ENCODE measurements at regions not wholly inside any gene's neighbourhood (a gene's known extent, or its start where the extent isn't known, plus 50 kb on each side); places are given as distances from the start of the nearest gene placed in this dataset.
"Not testable (repeated sequence)": the region's sequence is repeated elsewhere in the genome, so short reads cannot be mapped to it uniquely, and the experiment has no call there.

DNA sequence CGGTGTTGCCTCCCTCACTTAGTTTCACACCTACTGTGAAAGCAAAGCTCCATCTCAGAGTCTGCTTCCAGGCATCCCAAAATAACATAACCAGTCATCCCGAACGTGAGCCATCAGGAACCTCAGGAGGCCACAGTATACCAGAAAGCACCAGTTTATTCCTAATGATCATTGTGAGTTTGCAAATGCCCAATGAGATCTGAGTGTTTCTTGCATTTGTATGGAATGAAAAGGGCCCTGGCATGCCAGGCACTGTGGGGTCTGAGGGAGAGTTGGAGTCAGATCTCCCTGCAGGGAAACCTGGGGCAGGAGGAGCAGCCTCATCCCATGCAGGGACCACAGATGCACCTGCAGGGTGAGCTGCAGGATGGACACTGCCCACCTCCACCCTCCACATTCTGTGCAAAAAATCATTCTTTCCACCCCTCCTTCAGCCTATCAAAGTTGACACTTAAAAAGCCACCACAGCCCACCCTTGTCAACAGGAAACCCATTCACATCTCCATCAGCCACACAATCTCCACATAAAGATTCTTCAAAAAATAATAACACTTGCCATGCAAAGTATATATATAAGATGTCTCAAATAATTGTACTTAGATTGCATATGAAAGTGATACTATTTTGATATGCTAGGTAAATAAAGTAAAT, 112.3 kb downstream of the GGTLC2 start:
- DNase-seq (ENCODE audit: low read depth in 2 of 2): not testable (repeated sequence)

- not testable (repeated sequence) for DNase-seq (ENCODE audit: low read depth in 2 of 2)
These were observed 113.8 kb downstream of the GGTLC2 start for GRCh38 chr22:22758101-22758807.

DNA sequence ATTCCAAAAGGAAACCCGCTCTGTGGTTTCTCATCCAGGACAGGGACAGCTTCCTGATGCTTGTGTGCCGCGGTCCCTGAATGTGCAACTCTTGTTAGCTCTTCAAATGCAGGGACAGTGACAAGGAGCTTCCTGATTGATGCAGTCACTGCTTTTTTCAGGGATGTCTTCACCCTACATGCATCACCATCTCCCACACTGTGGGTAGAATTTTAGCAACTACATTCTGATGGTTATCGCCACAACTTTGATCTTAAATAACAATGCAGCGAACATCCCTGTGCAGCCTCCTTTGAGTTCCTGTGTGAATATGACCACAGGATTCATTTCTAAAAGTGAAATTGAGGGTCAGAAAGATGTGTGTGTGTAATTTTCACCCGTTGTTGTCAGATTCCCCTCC, 115.0 kb downstream of the GGTLC2 start:
- DNase-seq (ENCODE audit: low read depth in 2 of 2): no peak

- DNase-seq (ENCODE audit: low read depth in 2 of 2): no peak
These were observed 115.6 kb downstream of the GGTLC2 start for GRCh38 chr22:22759889-22760546.

DNA sequence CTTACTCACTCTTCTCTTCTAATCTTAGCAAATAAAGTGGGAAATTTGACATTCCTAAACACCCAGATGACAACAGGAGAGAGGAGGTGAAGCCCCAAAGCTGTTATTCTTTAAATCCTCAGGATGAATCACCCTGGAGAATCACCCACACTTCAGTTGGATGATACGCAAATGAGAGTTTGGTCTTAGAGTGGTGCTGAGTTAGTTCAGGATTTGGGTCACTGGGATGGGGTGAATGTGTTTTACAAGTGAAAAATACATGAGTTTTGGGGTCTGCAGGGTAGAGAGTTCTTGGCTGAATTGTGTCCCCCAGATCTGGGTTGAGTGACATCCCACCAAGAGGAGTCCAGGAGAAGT, 117.2 kb downstream of the GGTLC2 start:
- DNase-seq (ENCODE audit: low read depth in 2 of 2): no peak

- no peak for DNase-seq (ENCODE audit: low read depth in 2 of 2)
These were observed 117.8 kb downstream of the GGTLC2 start for GRCh38 chr22:22761963-22762772.

DNA sequence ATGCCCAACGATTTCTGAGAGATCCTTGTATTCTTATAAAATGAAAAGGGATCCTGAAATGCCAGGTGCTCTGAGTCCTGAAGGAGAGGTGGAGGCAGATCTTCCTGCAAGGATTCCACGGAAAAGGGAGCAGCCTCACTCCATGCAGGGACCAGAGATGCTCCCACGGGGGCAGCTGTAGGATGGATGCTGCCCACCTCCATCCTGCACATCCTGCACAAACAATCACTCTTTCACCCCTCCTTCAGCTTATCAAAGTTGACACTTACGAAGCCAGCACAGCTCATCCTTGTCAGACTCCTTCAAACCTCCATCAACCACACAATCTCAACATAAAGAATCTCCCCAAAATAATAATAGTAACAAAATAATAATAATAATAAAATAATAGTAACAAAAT, 119.1 kb downstream of the GGTLC2 start:
- DNase-seq (ENCODE audit: low read depth in 2 of 2): no peak

DNA sequence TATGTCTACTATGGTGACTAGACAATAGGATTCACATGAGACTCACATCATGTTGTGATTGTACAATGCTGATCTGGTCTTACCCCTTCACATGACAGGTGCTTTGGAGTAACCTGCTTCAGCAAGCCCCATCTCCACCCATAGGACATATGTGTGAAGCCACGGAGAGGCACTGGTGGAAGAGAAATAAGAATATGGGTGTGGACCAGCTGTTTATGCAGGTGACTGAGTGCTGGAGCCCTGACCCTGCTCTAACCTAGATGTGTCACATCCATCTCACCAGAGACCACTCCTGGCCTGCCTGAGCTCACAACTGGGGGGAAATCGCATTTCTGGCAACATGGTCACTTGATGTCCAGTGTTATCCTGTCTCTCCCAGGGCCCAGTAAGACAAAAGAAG, 119.7 kb downstream of the GGTLC2 start:
- DNase-seq (ENCODE audit: low read depth in 2 of 2): no peak

DNA sequence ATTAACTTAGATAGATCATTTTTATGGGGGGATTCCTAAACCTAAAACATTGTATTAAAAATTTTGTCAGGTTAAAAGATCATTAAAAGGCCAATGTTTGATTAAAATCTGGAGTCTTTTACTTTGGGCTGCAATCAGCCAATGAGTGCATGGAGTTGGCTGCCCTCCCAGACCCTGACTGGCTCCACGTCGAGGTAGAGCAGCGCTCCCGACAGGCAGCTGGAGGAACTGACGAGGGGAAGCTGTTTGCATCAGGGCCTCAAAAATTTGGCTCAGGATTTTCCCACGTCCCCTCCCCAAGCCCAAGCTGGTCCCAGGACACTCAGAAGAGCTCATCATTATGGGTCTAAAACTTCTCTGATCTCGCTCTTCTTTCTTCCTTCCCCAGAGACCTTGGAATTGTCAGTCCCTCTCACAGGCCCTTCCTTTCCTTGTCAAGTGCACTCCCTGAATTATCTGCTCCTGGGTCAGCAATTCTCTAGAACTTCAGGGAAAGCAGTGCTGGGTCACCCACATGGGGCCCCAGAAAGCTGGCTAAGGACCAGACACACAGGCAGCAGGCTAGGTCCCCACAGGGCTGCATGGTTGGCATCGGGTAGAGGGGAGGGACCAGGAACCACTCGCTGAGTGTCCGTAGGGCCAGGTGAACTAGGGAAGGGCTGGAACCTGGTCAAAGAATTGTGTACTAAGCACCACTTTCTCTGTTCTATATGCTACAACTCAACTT, 119.6 kb upstream of the IGLL5 start:
- peak in 1 of 2 donors; percentile 12 for DNase-seq (ENCODE audit: low read depth in 2 of 2)

DNA sequence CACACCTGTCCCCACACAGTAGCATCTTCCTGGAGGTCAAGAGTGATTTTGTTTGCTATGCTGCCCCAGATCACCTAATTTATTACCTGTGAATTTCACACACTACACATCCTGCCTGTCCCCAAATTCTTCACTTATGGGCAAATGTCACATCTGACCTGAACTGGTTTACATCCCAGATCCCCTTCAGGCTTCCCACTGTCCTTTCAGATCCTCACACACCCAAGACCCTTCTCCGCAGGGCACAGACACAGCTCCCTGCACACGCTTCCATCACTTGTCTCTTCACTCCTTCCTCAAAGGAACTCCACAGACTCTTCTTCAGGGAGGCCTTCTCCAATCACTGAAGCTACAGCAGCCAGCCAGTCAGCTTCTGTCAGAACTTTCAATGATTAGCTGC, 118.7 kb upstream of the IGLL5 start:
- DNase-seq (ENCODE audit: low read depth in 2 of 2): no peak

DNA sequence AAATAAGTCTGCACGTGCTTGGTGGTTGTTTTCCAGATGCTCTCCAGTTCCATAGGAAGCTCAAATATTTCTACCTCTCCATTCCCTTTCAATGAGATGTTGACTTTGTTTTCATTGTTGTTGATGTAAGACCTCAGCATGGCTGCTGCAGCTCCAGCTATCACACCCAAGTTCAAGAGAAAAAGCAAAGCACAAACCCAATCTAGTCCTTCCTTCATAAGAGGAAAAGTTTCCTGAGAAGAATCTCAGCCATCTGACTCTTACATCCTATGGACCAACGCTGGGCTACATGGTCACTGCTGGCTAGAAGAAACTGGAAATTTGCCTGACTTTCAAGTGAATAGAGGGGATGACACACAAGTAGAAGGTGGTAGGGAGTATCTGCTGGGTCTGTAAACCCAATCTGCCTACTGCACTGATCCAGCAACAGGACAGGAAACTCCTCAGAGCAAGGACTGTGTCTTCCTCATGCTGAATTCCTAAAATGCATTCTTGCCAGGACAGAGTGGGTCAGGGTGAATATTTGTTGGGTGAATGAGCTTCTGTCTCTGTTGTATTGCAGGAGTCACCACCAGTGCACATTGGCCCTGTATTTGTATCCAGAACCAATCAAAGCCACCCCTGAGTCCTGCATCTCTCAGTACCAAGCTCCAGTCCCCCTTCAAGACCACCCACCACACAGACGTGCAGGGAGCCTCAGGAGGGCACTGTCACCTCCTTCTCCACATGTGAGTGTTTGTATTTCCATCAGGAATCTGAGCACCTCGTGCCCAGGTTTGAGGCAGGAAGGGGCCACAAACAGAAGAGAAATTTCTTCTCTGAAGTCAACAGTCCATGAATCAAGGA, 118.0 kb upstream of the IGLL5 start:
- DNase-seq (ENCODE audit: low read depth in 2 of 2): no peak

DNA sequence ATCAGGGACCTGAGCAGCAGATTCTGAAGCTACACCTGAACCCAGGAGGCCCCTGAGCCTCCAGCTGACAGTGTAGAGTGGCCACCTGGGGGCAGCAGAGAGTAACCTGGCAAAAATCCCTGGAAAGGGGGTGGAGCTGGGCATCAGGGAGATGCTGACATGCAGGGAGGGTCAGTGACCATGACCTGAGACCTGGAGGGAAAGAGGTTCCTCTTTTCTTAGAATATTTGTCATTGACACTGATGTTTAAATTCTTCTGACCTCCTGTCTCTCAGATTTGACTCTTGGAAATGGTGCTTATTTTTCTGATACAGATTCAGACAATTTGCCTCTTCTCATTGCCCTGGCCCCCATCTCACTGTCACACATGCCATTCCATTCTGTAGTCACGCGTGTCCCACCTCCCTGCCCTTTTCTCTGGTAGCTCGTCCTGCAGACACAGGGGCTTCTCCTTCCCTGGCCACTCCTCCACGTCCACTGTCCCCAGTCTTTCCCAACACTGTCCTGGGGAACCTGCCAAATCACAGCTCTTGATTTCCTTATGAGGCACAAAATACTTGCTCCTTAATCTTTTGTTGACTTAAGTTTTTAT, 117.2 kb upstream of the IGLL5 start:
- DNase-seq (ENCODE audit: low read depth in 2 of 2): peak; percentile 29 to 55

DNA sequence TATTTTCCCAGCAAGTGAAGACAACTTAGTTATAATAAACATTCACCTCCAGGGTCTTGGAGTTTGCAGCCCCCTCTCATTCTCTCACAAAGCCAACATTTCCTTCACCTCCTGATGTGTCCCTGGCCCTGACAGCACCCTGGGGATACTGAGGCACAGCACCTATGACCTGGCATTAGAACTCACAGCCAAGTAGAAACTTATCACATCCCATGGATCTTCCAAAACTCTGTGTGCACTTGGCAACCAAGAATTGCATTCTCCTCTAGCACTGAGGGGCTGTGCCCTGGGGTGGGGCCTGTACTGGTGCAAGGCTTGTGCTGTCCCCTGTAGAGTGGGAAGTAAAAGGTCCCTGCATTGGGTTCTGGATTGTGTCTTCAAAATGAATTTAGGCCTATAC, 116.7 kb upstream of the IGLL5 start:
- no peak for DNase-seq (ENCODE audit: low read depth in 2 of 2)

DNA sequence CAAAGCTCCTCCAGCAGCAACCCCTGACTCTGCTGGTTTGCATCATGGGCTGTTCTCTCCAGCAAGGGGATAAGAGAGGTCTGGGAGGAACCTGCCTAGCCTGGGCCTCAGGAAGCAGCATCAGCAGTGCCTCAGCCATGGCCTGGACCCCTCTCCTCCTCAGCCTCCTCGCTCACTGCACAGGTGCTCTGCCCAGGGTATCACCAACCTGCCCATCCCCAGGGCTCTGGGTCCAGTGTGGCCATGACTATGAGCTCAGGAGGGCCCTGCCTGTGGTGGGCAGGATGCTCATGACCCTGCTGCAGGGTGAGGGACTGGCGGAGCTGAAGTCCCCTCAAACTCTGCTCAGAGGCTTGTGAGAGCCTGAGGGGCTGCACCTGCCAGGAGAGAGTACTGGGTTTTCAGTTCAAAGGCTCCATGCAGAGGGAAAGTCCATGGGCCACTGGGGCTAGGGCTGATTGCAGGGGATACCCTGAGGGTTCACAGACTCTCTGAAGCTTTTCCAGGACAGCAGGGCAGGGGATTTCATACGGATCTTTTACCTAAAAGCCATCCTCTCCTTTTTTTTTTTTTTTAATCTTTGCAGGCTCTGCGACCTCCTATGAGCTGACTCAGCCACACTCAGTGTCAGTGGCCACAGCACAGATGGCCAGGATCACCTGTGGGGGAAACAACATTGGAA, 115.8 kb upstream of the IGLL5 start:
- no peak for DNase-seq (ENCODE audit: low read depth in 2 of 2)

- no peak for DNase-seq (ENCODE audit: low read depth in 2 of 2)
These were observed 115.2 kb upstream of the IGLL5 start for GRCh38 chr22:22772396-22772795.

DNA sequence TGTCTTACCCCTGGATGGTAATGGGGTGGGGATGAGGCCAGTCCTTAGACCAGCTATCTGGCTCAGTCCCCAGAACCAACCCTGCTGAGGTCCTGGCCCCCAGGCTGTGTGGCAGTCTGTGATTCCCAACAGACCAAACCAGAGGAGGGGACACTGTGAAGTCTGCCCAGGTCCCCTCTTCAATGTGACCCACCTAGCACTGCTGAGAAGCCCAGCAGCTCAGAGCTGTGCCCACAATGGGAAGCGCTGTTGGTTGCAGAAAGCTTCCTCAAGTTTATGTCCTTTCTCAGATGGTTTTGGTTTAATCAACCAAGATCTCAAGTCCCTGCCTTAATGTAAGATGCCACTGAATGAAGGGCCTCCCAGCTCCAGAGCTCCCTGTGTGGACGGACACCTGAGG, 114.7 kb upstream of the IGLL5 start:
- DNase-seq (ENCODE audit: low read depth in 2 of 2): no peak

DNA sequence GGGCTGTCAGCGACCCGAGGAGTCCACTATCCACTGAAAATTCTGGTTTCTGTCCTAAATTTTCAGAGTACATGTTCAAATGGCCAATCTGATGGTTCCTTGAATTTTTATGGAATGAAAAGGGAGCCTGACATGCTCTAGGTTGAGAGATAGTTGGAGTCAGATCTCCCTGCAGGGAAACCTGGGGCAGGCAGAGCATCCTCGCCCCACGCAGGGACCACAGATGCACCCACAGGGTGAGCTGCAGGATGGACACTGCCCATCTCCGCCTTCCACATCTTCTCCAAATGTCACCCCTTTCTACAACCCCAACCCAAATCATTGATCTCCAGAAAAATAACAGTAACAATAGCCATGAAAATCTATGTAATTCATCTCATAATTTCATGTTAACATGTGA, 114.2 kb upstream of the IGLL5 start:
- no peak for DNase-seq (ENCODE audit: low read depth in 2 of 2)

DNA sequence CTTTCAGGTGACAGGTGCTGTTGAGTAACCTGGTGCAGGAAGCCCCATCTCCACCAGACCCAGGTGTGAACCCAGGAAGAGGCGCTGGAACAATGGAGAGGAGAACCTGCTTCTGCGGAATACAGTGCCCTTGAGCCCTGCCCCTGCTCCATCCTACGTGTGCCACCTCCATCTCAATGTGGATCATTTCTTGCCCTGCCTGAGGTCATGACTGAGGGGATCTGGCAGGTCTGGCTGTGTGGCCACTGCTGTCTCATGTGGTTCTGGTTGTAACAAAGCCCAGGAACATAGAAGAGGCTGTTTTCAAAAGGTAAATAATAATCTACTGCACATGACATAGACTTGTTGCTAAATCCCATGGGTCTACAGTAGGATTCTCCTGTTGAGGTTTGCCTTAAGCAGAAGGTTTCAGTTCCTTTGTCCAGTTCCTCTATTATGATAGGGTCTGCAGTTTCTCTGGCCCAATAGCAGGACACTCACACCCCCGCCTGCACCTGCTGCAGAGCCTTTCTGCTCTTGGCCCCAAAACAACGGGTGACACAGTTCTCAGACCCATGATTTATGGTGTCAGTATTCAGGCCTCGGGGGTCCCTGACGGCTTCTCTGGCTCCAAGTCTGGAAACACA, 113.5 kb upstream of the IGLL5 start:
- DNase-seq (ENCODE audit: low read depth in 2 of 2): no peak

DNA sequence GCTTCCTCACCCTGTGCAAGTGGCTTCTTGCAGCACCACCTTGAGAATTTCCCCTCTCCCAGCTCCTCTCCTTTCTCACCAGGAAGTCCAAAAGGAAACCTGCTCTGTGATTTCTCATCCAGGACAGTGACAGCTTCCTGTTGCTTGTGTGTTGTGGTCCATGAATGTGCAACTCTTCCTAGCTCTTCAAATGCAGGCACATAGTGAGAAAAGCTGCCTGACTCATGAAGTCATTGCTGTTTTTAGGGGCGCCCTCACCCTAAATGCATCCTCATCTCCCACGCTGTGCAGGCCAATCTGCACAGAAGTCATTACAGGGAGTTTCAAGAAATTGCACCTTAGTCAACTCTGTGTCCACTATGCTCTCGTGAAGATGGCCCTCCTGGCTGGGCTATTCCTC, 112.9 kb upstream of the IGLL5 start:
- DNase-seq (ENCODE audit: low read depth in 2 of 2): not testable (repeated sequence)

Measured in lung microvascular endothelial cell (primary cell).